Keratinocyte (primary cell): ENCODE measurements at regions not wholly inside any gene's neighbourhood (a gene's known extent, or its start where the extent isn't known, plus 50 kb on each side); places are given as distances from the start of the nearest gene placed in this dataset.

Source experiments
- DNase-seq: peaks from one replicate; pipeline ENCODE4 v3.0.0-alpha.2; 2011; ENCODE audit warnings: low read depth, missing footprints, low spot score
- FAIRE-seq: peaks from 2 replicates; lab custom pipeline; 2011; peaks lifted over from hg19 to GRCh38; lab: Jason Lieb, UNC
- H2AFZ ChIP-seq: 2 replicates; pipeline ENCODE4 v1.6.0; 2012; ENCODE audit warnings: low read length, control low read depth, inconsistent platforms; ENCODE audit not compliant: control insufficient read depth
- H3K27ac ChIP-seq: 2 replicates; pipeline ENCODE4 v1.5.1; 2011; ENCODE audit warnings: low read length; ENCODE audit not compliant: control insufficient read depth, insufficient read depth
- H3K27me3 ChIP-seq: 3 replicates; pipeline ENCODE4 v1.6.0; 2011; ENCODE audit warnings: low read length; ENCODE audit not compliant: control insufficient read depth, insufficient read depth; ENCODE audit errors: extremely low read depth
- H3K36me3 ChIP-seq, 2 experiments: 2 replicates in 1 of 2; 3 replicates in 1 of 2; pipeline ENCODE4 v1.5.1; 2011; ENCODE audit warnings: low read length in 2 of 2, mild to moderate bottlenecking in 1 of 2; ENCODE audit not compliant: control insufficient read depth in 2 of 2, insufficient read depth in 2 of 2; ENCODE audit errors: extremely low read depth in 1 of 2
- H3K4me1 ChIP-seq: 3 replicates; pipeline ENCODE4 v1.5.1; 2011; ENCODE audit warnings: low read length; ENCODE audit not compliant: control insufficient read depth, insufficient read depth; ENCODE audit errors: extremely low read depth
- H3K4me2 ChIP-seq: 3 replicates; pipeline ENCODE4 v1.6.0; 2011; ENCODE audit warnings: low read depth, low read length; ENCODE audit not compliant: control insufficient read depth, insufficient read depth; ENCODE audit errors: extremely low read depth
- H3K4me3 ChIP-seq, 3 experiments: fragments of 200-600 bp in 1 of 3; sonication (generic) in 1 of 3; 2 replicates in 2 of 3; 3 replicates in 1 of 3; pipeline ENCODE4 v1.5.1; 2011 to 2016; ENCODE audit warnings: low read length in 3 of 3, mild to moderate bottlenecking in 3 of 3, control low read depth in 2 of 3, inconsistent platforms in 1 of 3, low read depth in 1 of 3, mixed read lengths in 1 of 3, mixed run types in 1 of 3, moderate library complexity in 1 of 3; ENCODE audit not compliant: control insufficient read depth in 2 of 3, insufficient read depth in 2 of 3; ENCODE audit errors: extremely low read depth in 1 of 3
- H3K79me2 ChIP-seq: 2 replicates; pipeline ENCODE4 v1.6.0; 2012; ENCODE audit warnings: low read length; ENCODE audit not compliant: control insufficient read depth, insufficient read depth
- H3K9ac ChIP-seq: 3 replicates; pipeline ENCODE4 v1.6.0; 2011; ENCODE audit warnings: low read length; ENCODE audit not compliant: control insufficient read depth, insufficient read depth; ENCODE audit errors: extremely low read depth
- H3K9me1 ChIP-seq: 3 replicates; pipeline ENCODE4 v1.6.0; 2011; ENCODE audit warnings: low read length; ENCODE audit not compliant: control insufficient read depth, insufficient read depth; ENCODE audit errors: extremely low read depth
- H3K9me3 ChIP-seq: 2 replicates; pipeline ENCODE4 v1.5.1; 2012; ENCODE audit warnings: low read depth, low read length; ENCODE audit not compliant: control insufficient read depth
- H4K20me1 ChIP-seq: 3 replicates; pipeline ENCODE4 v1.6.0; 2011; ENCODE audit warnings: low read length; ENCODE audit not compliant: control insufficient read depth, insufficient read depth; ENCODE audit errors: extremely low read depth
- CTCF ChIP-seq, 3 experiments: IDR thresholded peaks in 1 of 3; conservative IDR thresholded peaks in 1 of 3; optimal IDR thresholded peaks in 1 of 3; 2 replicates in 2 of 3; 3 replicates in 1 of 3; pipeline versions ENCODE3 to v1.5.1; 2011; ENCODE audit warnings: low read length in 3 of 3, mild to moderate bottlenecking in 3 of 3, moderate library complexity in 2 of 3, control low read depth in 1 of 3, inconsistent platforms in 1 of 3; ENCODE audit not compliant: insufficient read depth in 2 of 3; ENCODE audit errors: extremely low read depth in 1 of 3
- EZH2 ChIP-seq: IDR thresholded peaks from one replicate; pipeline ENCODE4 v1.6.1; 2012; ENCODE audit warnings: inconsistent platforms, mild to moderate bottlenecking, low read length, moderate library complexity
- dilution Hi-C: fragments of 300-500 bp; cut with MboI; formaldehyde crosslinking; loops from one replicate; pipeline ENCODE4 v1.7.0; 2020; ENCODE audit warnings: low sequenced_read_pairs; ENCODE audit not compliant: extremely low pct_ligation_motif_present

- no peak for FAIRE-seq
These were observed 426.7 kb upstream of the B3GAT1 start for GRCh38 chr11:134838708-134839107.

GRCh38 chr11:134837887-134838232, 425.8 kb upstream of the B3GAT1 start:
- Histone ChIP-seq H3K27me3 (no peaks in the 10 kb centered on the region), H3K9ac (no peak overlapping the region), H3K4me2 (no peak overlapping the region), H3K4me3 (no peak overlapping the region), H3K9me3 (peaks cover 3% of the 10 kb centered on the region), H2AFZ (no peak overlapping the region), H3K79me2 (no peaks in the 10 kb centered on the region), H3K4me1 (no peaks in the 10 kb centered on the region), H3K9me1 (no peaks in the 10 kb centered on the region), H4K20me1 (no peaks in the 10 kb centered on the region), H3K36me3 (no peaks in the 10 kb centered on the region), H3K27ac (no peak overlapping the region)
- FAIRE-seq (no peak), DNase-seq (no peak)
- TF ChIP-seq CTCF (optimal IDR thresholded peaks at IDR 0.05 in 1 of 3, IDR thresholded peaks at IDR 0.05 in 1 of 3, conservative IDR thresholded peaks at IDR 0.05 in 1 of 3; ENCODE audit: extremely low read depth in 1 of 3, insufficient read depth in 2 of 3, low read length in 3 of 3) (no peak), EZH2 (no peak)
- dilution Hi-C loops = no loop called here

More at GRCh38 chr11:134838708-134839107, 426.7 kb upstream of the B3GAT1 start:
- Histone ChIP-seq H3K9ac (no peak overlapping the region), H3K9me1 (no peaks in the 10 kb centered on the region), H3K9me3 (peaks cover 4% of the 10 kb centered on the region), H3K4me2 (no peak overlapping the region), H4K20me1 (no peaks in the 10 kb centered on the region), H3K27ac (no peak overlapping the region), H3K27me3 (no peaks in the 10 kb centered on the region), H3K4me1 (no peaks in the 10 kb centered on the region), H3K36me3 (no peaks in the 10 kb centered on the region), H2AFZ (no peak overlapping the region), H3K79me2 (no peaks in the 10 kb centered on the region), H3K4me3 (no peak overlapping the region)
- dilution Hi-C loops = no loop called here
- DNase-seq = no peak
- TF ChIP-seq EZH2 = no peak
- TF ChIP-seq CTCF (optimal IDR thresholded peaks at IDR 0.05 in 1 of 3, IDR thresholded peaks at IDR 0.05 in 1 of 3, conservative IDR thresholded peaks at IDR 0.05 in 1 of 3; ENCODE audit: extremely low read depth in 1 of 3, insufficient read depth in 2 of 3, low read length in 3 of 3) = no peak
